ENCODE measurements at regions not wholly inside any gene's neighbourhood (a gene's known extent, or its start where the extent isn't known, plus 50 kb on each side); places are given as distances from the start of the nearest gene placed in this dataset.

GRCh38 chr19:56991912-56992311 lies 127.9 kb upstream of the USP29 start:
- no peak for TF ChIP-seq CTCF (IDR thresholded peaks at IDR 0.05)
- no peak for TF ChIP-seq ZFX (IDR thresholded peaks at IDR 0.05; ENCODE audit: borderline replicate concordance)

Data from 22Rv1 (cell line).